ENCODE measurements at regions not wholly inside any gene's neighbourhood (a gene's known extent, or its start where the extent isn't known, plus 50 kb on each side); places are given as distances from the start of the nearest gene placed in this dataset.

GRCh38 chr16:26275021-26275590 is 583.3 kb downstream of the HS3ST4 start:
- no peak for DNase-seq (ENCODE audit: low read depth in 2 of 2)
- TF ChIP-seq, protein P1, sequence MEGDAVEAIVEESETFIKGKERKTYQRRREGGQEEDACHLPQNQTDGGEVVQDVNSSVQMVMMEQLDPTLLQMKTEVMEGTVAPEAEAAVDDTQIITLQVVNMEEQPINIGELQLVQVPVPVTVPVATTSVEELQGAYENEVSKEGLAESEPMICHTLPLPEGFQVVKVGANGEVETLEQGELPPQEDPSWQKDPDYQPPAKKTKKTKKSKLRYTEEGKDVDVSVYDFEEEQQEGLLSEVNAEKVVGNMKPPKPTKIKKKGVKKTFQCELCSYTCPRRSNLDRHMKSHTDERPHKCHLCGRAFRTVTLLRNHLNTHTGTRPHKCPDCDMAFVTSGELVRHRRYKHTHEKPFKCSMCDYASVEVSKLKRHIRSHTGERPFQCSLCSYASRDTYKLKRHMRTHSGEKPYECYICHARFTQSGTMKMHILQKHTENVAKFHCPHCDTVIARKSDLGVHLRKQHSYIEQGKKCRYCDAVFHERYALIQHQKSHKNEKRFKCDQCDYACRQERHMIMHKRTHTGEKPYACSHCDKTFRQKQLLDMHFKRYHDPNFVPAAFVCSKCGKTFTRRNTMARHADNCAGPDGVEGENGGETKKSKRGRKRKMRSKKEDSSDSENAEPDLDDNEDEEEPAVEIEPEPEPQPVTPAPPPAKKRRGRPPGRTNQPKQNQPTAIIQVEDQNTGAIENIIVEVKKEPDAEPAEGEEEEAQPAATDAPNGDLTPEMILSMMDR (IDR thresholded peaks at IDR 0.05; ENCODE audit: low read depth, low read length) = no peak

GRCh38 chr16:26276289-26276688 is 584.5 kb downstream of the HS3ST4 start:
- TF ChIP-seq, protein P1 (IDR thresholded peaks at IDR 0.05; ENCODE audit: low read depth, low read length) = no peak

More at GRCh38 chr16:26275021-26275590, 583.3 kb downstream of the HS3ST4 start:
- H3K4me3 ChIP-seq (replicated peaks in 1 of 2; ENCODE audit: low read depth in 2 of 2, low read length in 2 of 2) = no peak overlapping the region

DNA sequence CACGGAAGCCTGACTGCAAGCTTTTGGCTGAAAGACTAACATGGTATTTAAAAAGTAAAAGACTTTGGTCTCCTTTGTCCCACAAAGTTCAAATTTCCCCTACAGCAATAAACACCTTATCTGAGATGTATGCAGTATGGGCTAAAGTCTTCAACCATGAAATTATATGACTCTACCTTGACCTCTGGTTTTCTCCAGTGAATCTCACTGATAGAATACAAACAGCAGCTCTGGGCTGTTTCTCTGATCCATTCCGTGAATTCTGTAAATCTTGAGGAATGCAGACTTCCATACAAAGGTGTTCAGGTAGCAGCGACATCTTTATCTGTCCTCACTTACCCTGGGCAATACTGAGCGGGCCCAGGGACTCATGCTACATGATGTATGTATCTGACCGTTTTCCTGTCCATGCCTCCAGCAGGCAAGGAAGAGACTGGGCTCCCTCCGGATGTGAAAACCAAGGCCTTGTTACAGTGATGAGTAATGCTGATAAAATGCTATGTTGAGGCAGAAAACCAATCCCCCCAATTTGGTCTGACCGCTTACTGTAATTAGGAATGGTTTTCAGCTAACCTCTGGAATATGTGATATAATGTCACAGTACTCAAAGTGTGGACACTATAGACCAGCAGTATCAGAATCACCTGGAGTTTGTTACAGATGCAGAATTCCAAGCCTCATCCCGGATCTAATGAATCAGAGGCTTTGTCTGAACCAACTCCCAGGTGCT is 589.8 kb downstream of the HS3ST4 start:
- TF ChIP-seq, protein P1 (IDR thresholded peaks at IDR 0.05; ENCODE audit: low read depth, low read length) = no peak
- no peak overlapping the region for H3K4me3 ChIP-seq (replicated peaks in 1 of 2; ENCODE audit: low read depth in 2 of 2, low read length in 2 of 2)
- DNase-seq (ENCODE audit: low read depth in 2 of 2) = no peak

More at GRCh38 chr16:26276289-26276688, 584.5 kb downstream of the HS3ST4 start:
- DNase-seq (ENCODE audit: low read depth in 2 of 2) = no peak
- no peak overlapping the region for H3K4me3 ChIP-seq (replicated peaks in 1 of 2; ENCODE audit: low read depth in 2 of 2, low read length in 2 of 2)

DNA sequence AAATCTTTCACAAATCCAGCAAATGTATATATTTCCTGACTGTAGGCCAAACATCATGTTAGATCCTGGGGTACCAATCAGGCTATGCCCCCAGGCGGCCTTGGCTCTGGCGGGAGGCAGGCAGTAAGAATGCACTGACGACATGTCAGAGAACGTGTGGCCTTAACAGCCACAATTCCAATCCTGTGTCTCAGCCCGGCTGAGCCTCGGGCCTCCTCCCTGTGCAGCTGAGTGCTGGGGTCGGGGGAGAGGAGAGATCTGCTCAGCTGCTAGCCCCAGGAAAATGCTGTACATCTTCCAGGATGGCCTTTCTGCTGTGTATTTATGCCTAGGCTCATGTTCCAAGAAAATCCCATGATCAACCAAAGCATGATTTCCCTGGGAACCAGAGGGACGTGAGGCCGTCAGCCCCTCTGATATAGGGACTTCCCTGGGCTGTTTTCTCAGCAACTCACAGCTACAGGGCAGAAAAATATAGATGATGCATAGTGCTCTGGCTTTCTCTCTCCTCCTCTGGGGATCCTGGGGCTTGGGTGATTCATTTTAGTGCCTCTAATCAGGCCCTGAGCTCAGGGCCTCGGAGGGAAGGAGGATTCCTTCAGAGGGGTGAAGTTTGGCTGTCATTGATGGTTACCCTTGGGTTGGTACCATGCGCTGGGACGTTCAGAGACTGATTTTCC is 604.0 kb downstream of the HS3ST4 start:
- TF ChIP-seq, protein P1 (IDR thresholded peaks at IDR 0.05; ENCODE audit: low read depth, low read length) = no peak
- H3K4me3 ChIP-seq (replicated peaks in 1 of 2; ENCODE audit: low read depth in 2 of 2, low read length in 2 of 2) = no peak overlapping the region
- DNase-seq (ENCODE audit: low read depth in 2 of 2) = no peak

GRCh38 chr16:26301516-26301915 is 609.8 kb downstream of the HS3ST4 start:
- DNase-seq (ENCODE audit: low read depth in 2 of 2) = no peak
- TF ChIP-seq, protein P1 (IDR thresholded peaks at IDR 0.05; ENCODE audit: low read depth, low read length) = no peak
- no peak overlapping the region for H3K4me3 ChIP-seq (replicated peaks in 1 of 2; ENCODE audit: low read depth in 2 of 2, low read length in 2 of 2)

DNA sequence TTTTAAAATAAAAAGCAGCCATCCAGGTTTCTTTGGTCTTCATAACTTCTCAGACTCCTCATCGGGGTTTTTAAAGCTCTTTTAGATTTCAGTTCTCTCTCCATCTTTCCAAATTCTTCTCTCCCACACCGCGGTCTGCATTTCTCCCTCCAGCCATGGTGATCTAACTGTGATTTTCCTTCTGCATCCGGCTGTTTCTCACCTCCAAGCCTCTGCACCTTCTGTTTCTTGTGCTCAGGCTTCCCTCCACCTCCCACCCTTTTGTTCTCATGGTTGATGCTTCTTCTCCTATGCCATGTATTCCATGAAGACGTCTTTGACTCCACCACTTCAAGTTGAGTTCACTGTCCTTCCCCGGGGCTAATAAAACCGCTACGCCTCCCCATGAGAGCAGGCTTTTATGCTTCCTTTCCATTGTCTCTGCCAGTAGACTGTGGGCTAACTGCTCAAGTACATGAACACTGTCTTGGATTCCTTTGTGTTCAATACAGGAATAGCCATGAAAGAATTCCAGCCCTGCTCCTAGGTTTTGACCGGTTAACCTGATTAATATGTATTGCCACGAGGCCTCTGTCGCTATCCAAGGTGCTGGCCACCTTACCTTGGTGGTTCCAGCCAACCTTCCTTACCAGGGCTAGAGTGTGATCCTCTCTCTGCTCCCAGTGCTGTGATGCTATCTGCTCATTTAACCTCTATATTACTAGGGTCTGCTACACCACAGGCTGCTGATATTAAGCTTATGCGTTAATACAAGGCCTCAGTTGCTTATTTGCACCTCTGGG is 625.1 kb downstream of the HS3ST4 start:
- TF ChIP-seq, protein P1 (IDR thresholded peaks at IDR 0.05; ENCODE audit: low read depth, low read length) = no peak
- DNase-seq (ENCODE audit: low read depth in 2 of 2) = no peak
- H3K4me3 ChIP-seq (replicated peaks in 1 of 2; ENCODE audit: low read depth in 2 of 2, low read length in 2 of 2) = no peak overlapping the region

All from cardiac fibroblast (primary cell).